Mesenchymal stem cell (in vitro differentiated cells and primary cell): ENCODE measurements at regions not wholly inside any gene's neighbourhood (a gene's known extent, or its start where the extent isn't known, plus 50 kb on each side); places are given as distances from the start of the nearest gene placed in this dataset.

Experiments
- DNase-seq: peaks from one replicate; pipeline ENCODE4 v3.0.0-alpha.2; 2013
- H2AFZ ChIP-seq: one replicate; pipeline ENCODE4 v1.6.1; 2013; ENCODE audit warnings: low read depth, mild to moderate bottlenecking, control low read depth, inconsistent platforms, low read length, moderate library complexity
- H2AK5ac ChIP-seq: 2 replicates; pipeline ENCODE4 v1.6.1; 2013; ENCODE audit warnings: low read length, moderate library complexity, mild to moderate bottlenecking, inconsistent platforms; ENCODE audit not compliant: severe bottlenecking
- H2BK120ac ChIP-seq: one replicate; pipeline ENCODE4 v1.6.1; 2013; ENCODE audit warnings: low read depth, mild to moderate bottlenecking, inconsistent platforms, low read length, moderate library complexity
- H2BK12ac ChIP-seq, 2 experiments: one replicate each; pipeline ENCODE4 v1.6.1; 2013; ENCODE audit warnings: inconsistent platforms in 2 of 2, low read length in 2 of 2, mild to moderate bottlenecking in 2 of 2, moderate library complexity in 2 of 2, control low read depth in 1 of 2
- H2BK15ac ChIP-seq: one replicate; pipeline ENCODE4 v1.6.1; 2013; ENCODE audit warnings: mild to moderate bottlenecking, low read depth, inconsistent platforms; ENCODE audit not compliant: poor library complexity, severe bottlenecking
- H2BK5ac ChIP-seq: 2 replicates; pipeline ENCODE4 v1.6.1; 2013; ENCODE audit warnings: low read depth, mild to moderate bottlenecking, low read length, control low read depth, inconsistent platforms; ENCODE audit not compliant: poor library complexity, severe bottlenecking
- H3K14ac ChIP-seq, 2 experiments: one replicate each; pipeline ENCODE4 v1.6.1; 2013; ENCODE audit warnings: inconsistent platforms in 2 of 2, low read length in 2 of 2, control low read depth in 1 of 2, mild to moderate bottlenecking in 1 of 2, moderate library complexity in 1 of 2
- H3K18ac ChIP-seq, 2 experiments: one replicate each; pipeline ENCODE4 v1.6.1; 2013; ENCODE audit warnings: inconsistent platforms in 2 of 2, low read length in 2 of 2, control low read depth in 1 of 2, low read depth in 1 of 2, mild to moderate bottlenecking in 1 of 2
- H3K23ac ChIP-seq, 2 experiments: one replicate each; pipeline ENCODE4 v1.6.1; 2013; ENCODE audit warnings: inconsistent platforms in 2 of 2, low read length in 2 of 2, mild to moderate bottlenecking in 2 of 2, moderate library complexity in 2 of 2, control low read depth in 1 of 2
- H3K27ac ChIP-seq: 2 replicates; pipeline ENCODE4 v1.5.1; 2013; ENCODE audit warnings: mild to moderate bottlenecking, moderate library complexity, low read length, control low read depth, inconsistent platforms; ENCODE audit not compliant: poor library complexity, severe bottlenecking
- H3K27me3 ChIP-seq, 2 experiments: 2 replicates each; pipeline versions ENCODE4 v1.6.1 to v1.7.0; 2013; ENCODE audit warnings: low read length in 2 of 2, mild to moderate bottlenecking in 2 of 2, moderate library complexity in 2 of 2, control low read depth in 1 of 2, inconsistent platforms in 1 of 2; ENCODE audit not compliant: control insufficient read depth in 1 of 2, insufficient read depth in 1 of 2
- H3K36me3 ChIP-seq, 2 experiments: 2 replicates each; pipeline versions ENCODE4 v1.6.1 to v1.7.0; 2013; ENCODE audit warnings: low read length in 2 of 2, control low read depth in 1 of 2, inconsistent platforms in 1 of 2, low read depth in 1 of 2, mild to moderate bottlenecking in 1 of 2; ENCODE audit not compliant: insufficient read depth in 2 of 2, control insufficient read depth in 1 of 2
- H3K4ac ChIP-seq, 2 experiments: one replicate each; pipeline ENCODE4 v1.6.1; 2013; ENCODE audit warnings: inconsistent platforms in 2 of 2, low read length in 2 of 2, mild to moderate bottlenecking in 2 of 2, moderate library complexity in 2 of 2, control low read depth in 1 of 2, low read depth in 1 of 2
- H3K4me1 ChIP-seq: 2 replicates; pipeline ENCODE4 v1.6.1; 2013; ENCODE audit warnings: low read depth, low read length, control low read depth; ENCODE audit not compliant: control insufficient read depth, insufficient read depth
- H3K4me2 ChIP-seq: 2 replicates; pipeline ENCODE4 v1.6.1; 2013; ENCODE audit warnings: low read length, mild to moderate bottlenecking, inconsistent platforms; ENCODE audit not compliant: poor library complexity, severe bottlenecking
- H3K4me3 ChIP-seq, 2 experiments: 2 replicates each; pipeline versions ENCODE4 v1.5.1 to v1.7.0; 2013; ENCODE audit warnings: low read length in 2 of 2, mild to moderate bottlenecking in 2 of 2, control low read depth in 1 of 2, low read depth in 1 of 2; ENCODE audit not compliant: insufficient read depth in 1 of 2
- H3K79me1 ChIP-seq: replicated peaks from 2 replicates; pipeline ENCODE4 v1.6.1; 2013; ENCODE audit warnings: mild to moderate bottlenecking, control low read depth, low read length, inconsistent platforms; ENCODE audit not compliant: poor library complexity, severe bottlenecking
- H3K9ac ChIP-seq: 2 replicates; pipeline ENCODE4 v1.7.0; 2013; ENCODE audit warnings: mild to moderate bottlenecking, low read length, moderate library complexity
- H3K9me3 ChIP-seq: 2 replicates; pipeline ENCODE4 v1.7.0; 2013; ENCODE audit warnings: mild to moderate bottlenecking, low read length; ENCODE audit not compliant: control insufficient read depth
- H4K8ac ChIP-seq: one replicate; pipeline ENCODE4 v1.6.1; 2013; ENCODE audit warnings: inconsistent platforms, mild to moderate bottlenecking, low read length, moderate library complexity
- H4K91ac ChIP-seq: one replicate; pipeline ENCODE4 v1.6.1; 2013; ENCODE audit warnings: mild to moderate bottlenecking, low read length, inconsistent platforms
- WGBS: methylation state at CpG from one replicate; pipeline ENCODE4 v1.1.7; 2013; ENCODE audit warnings: mixed read lengths; 5-methylcytosine and 5-hydroxymethylcytosine counted together

DNA sequence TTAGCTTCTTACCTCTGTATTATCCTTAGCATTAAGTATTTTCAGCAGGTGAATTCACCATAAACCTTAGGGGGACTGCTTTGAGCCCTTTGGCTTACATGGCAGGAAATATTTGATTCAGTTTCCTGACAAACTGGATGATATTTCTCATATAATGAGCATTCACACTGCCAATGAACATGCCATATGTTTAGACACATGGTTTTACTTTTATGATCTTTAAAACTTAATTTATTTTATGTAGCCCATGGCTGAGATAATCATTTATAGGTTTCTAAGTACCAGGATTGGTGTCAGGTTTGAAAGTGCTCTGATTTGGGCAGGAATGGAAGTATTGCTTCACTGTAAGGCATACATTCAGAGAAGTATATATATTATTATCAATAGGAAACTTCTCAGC is 319.1 kb downstream of the ZPLD1 start:
- H3K27ac ChIP-seq, result no peak overlapping the region
- H2AFZ ChIP-seq, result no peak overlapping the region
- H3K4me1 ChIP-seq, result no peaks in the 10 kb centered on the region
- H3K36me3 ChIP-seq, result no peaks in the 10 kb centered on the region
- H2BK120ac ChIP-seq, result no peak overlapping the region
- H3K18ac ChIP-seq, result no peak overlapping the region
- H2AK5ac ChIP-seq, result no peak overlapping the region
- no peak overlapping the region for H2BK12ac ChIP-seq
- no peak overlapping the region for H3K4me2 ChIP-seq
- no peak overlapping the region for H3K9ac ChIP-seq
- H4K8ac ChIP-seq, result no peak overlapping the region
- H2BK15ac ChIP-seq, result no peak overlapping the region
- no peak overlapping the region for H3K23ac ChIP-seq
- no peak overlapping the region for H2BK5ac ChIP-seq
- no peak overlapping the region for H3K4me3 ChIP-seq
- H3K79me1 ChIP-seq, result no peaks in the 10 kb centered on the region
- no peak overlapping the region for H4K91ac ChIP-seq
- no peaks in the 10 kb centered on the region for H3K27me3 ChIP-seq
- no peak overlapping the region for H3K14ac ChIP-seq
- no peak for DNase-seq
- H3K9me3 ChIP-seq, result no peaks in the 10 kb centered on the region
- H3K4ac ChIP-seq, result no peak overlapping the region

DNA sequence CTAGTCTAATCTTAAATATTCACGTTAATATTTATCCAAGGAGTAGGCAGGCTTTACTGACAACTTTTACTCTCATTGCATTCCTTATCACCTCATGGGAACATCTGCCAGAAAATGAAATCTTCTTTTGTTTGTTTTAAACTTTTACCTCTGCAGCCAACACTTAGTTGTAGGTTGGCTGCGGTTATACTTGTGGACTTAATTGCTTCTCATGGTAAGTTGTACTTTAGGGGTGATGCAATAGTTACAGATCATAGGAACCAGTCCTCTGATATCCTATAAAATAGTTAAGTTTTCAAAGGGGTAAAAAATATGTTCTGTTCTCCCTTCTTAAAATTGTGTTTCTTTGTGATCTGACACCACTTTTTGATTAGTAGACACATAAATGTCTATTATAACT is 321.9 kb downstream of the ZPLD1 start:
- Histone ChIP-seq H3K36me3 (no peaks in the 10 kb centered on the region), H3K4me1 (no peaks in the 10 kb centered on the region), H3K4ac (no peak overlapping the region), H3K4me2 (no peak overlapping the region), H2BK15ac (no peak overlapping the region), H4K8ac (no peak overlapping the region), H2AK5ac (no peak overlapping the region), H2BK5ac (no peak overlapping the region), H3K14ac (no peak overlapping the region), H3K4me3 (no peak overlapping the region), H2AFZ (no peak overlapping the region), H3K9ac (no peak overlapping the region), H4K91ac (no peak overlapping the region), H3K27me3 (no peaks in the 10 kb centered on the region), H3K27ac (no peak overlapping the region), H2BK12ac (no peak overlapping the region), H3K18ac (no peak overlapping the region), H3K23ac (no peak overlapping the region), H3K9me3 (no peaks in the 10 kb centered on the region), H3K79me1 (no peaks in the 10 kb centered on the region), H2BK120ac (no peak overlapping the region)
- DNase-seq, result no peak
- 92% methylated on average over 1 of the region's 2 CpGs for WGBS

DNA sequence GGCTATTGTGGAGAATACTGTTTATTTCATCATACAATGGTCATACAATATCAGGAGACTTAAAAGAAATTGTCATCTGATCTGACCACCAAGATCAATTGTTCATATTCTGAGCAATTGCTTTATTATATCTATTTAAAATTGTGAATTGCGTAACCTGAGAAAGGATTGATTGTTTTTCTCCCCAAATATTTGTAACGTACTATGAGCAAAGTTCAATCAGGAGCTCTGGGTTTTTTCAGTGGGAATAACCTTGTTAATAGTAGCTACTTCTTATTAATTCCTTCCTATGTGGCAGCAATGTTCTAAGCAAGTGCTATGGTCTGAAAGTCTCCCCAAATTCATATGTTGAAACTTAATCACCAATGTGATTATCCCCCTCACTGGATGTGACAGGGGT is 323.1 kb downstream of the ZPLD1 start:
- no CpG with 5 or more reads among the region's 2 CpGs for WGBS
- Histone ChIP-seq H2AK5ac (no peak overlapping the region), H3K4ac (no peak overlapping the region), H2BK12ac (no peak overlapping the region), H3K27me3 (no peaks in the 10 kb centered on the region), H3K4me1 (no peaks in the 10 kb centered on the region), H4K91ac (no peak overlapping the region), H3K18ac (no peak overlapping the region), H3K23ac (no peak overlapping the region), H3K14ac (no peak overlapping the region), H3K79me1 (no peaks in the 10 kb centered on the region), H2AFZ (no peak overlapping the region), H2BK120ac (no peak overlapping the region), H3K9ac (no peak overlapping the region), H3K4me2 (no peak overlapping the region), H2BK15ac (no peak overlapping the region), H2BK5ac (no peak overlapping the region), H3K9me3 (no peaks in the 10 kb centered on the region), H3K4me3 (no peak overlapping the region), H4K8ac (no peak overlapping the region), H3K27ac (no peak overlapping the region), H3K36me3 (no peaks in the 10 kb centered on the region)
- DNase-seq, result no peak

DNA sequence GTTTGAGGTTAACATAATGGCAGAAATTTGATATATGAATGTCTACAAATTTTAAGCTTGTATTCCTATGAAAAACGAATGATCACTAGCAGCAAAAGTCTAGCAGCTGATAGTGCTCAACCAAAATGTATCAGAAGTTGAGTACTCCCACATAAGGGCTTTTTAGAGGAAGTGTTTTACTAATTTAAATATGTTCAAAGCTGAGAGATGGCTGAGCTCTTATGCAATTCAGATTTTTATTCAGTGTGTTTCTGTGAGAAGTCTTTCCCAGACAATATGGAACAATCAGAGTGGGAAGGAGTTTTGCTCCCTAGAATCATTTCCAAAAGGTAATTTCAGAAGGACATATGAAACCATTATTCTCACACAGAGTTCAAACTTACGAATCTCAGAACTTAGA is 327.0 kb downstream of the ZPLD1 start:
- Histone ChIP-seq H3K36me3 (no peaks in the 10 kb centered on the region), H3K4me3 (no peak overlapping the region), H3K27ac (no peak overlapping the region), H3K4me2 (no peak overlapping the region), H2BK15ac (no peak overlapping the region), H2BK12ac (no peak overlapping the region), H3K14ac (no peak overlapping the region), H2BK5ac (no peak overlapping the region), H3K9ac (no peak overlapping the region), H2AFZ (no peak overlapping the region), H3K23ac (no peak overlapping the region), H3K79me1 (no peaks in the 10 kb centered on the region), H2AK5ac (no peak overlapping the region), H3K18ac (no peak overlapping the region), H2BK120ac (no peak overlapping the region), H3K4ac (no peak overlapping the region), H4K91ac (no peak overlapping the region), H3K9me3 (no peaks in the 10 kb centered on the region), H4K8ac (no peak overlapping the region), H3K27me3 (no peaks in the 10 kb centered on the region), H3K4me1 (no peaks in the 10 kb centered on the region)
- DNase-seq, result no peak
- no CpG with 5 or more reads among the region's 2 CpGs for WGBS
